Peyer's patch (tissue), 4 donors: ENCODE measurements at regions not wholly inside any gene's neighbourhood (a gene's known extent, or its start where the extent isn't known, plus 50 kb on each side); places are given as distances from the start of the nearest gene placed in this dataset.

ENCODE experiments used
- CTCF ChIP-seq, 6 experiments: fragments of 450-650 bp in 4 of 6; fragments of 200-600 bp in 2 of 6; sonication (generic) in 1 of 6; IDR thresholded peaks; one replicate each; pipeline ENCODE4 v1.5.1; 2017 to 2019; ENCODE audit warnings: antibody characterized with exemption in 6 of 6, mild to moderate bottlenecking in 3 of 6, moderate library complexity in 1 of 6
- POLR2A ChIP-seq, 2 donors: fragments of 450-650 bp; IDR thresholded peaks; one replicate each; pipeline ENCODE4 v1.5.1; 2017; ENCODE audit warnings: antibody characterized with exemption in 2 of 2, mild to moderate bottlenecking in 2 of 2, moderate library complexity in 2 of 2

GRCh38 chr21:16113052-16113715 is 383.4 kb downstream of the USP25 start:
- TF ChIP-seq CTCF (IDR thresholded peaks at IDR 0.05) (no peak), POLR2A (IDR thresholded peaks at IDR 0.05) (no peak)
